HepG2 (cell line): ENCODE measurements at regions not wholly inside any gene's neighbourhood (a gene's known extent, or its start where the extent isn't known, plus 50 kb on each side); places are given as distances from the start of the nearest gene placed in this dataset.

Experiments used
- NR3C1 ChIP-seq: sonication (generic); formaldehyde crosslinking; IDR thresholded peaks from 2 replicates; pipeline ENCODE4 v1.4.0; 2020; ENCODE audit warnings: missing genetic modification reagents
- PHF8 ChIP-seq: sonication (generic); formaldehyde crosslinking; IDR thresholded peaks from 2 replicates; pipeline ENCODE4 v1.5.0; 2020; ENCODE audit warnings: missing genetic modification reagents
- RFX5 ChIP-seq: IDR thresholded peaks from 2 replicates; pipeline ENCODE4 v1.6.1; 2011; ENCODE audit warnings: low read depth, low read length, improper control_type of control experiment
- TP53 ChIP-seq: sonication (generic); formaldehyde crosslinking; conservative IDR thresholded peaks from 2 replicates; pipeline ENCODE4 v1.4.0; 2020; ENCODE audit warnings: missing genetic modification reagents
- ZFY ChIP-seq: sonication (generic); formaldehyde crosslinking; IDR thresholded peaks from 2 replicates; pipeline ENCODE4 v1.4.0; 2020; ENCODE audit warnings: missing genetic modification reagents
- ZNF17 ChIP-seq: sonication (generic); formaldehyde crosslinking; IDR thresholded peaks from 2 replicates; pipeline ENCODE4 v1.5.0; 2020; ENCODE audit warnings: mild to moderate bottlenecking, missing genetic modification reagents
- ZNF350 ChIP-seq: sonication (generic); formaldehyde crosslinking; IDR thresholded peaks from 2 replicates; pipeline ENCODE4 v1.4.0; 2020; ENCODE audit warnings: mild to moderate bottlenecking, low read depth, missing genetic modification reagents, borderline replicate concordance
- ZNF362 ChIP-seq: sonication (generic); formaldehyde crosslinking; IDR thresholded peaks from 2 replicates; pipeline ENCODE4 v1.4.0; 2020; ENCODE audit warnings: missing genetic modification reagents, mild to moderate bottlenecking, borderline replicate concordance
- TF ChIP-seq, protein P1 (sequence below): sonication (generic); formaldehyde crosslinking; IDR thresholded peaks from 2 replicates; pipeline ENCODE4 v1.5.0; 2020; ENCODE audit warnings: mild to moderate bottlenecking, missing genetic modification reagents, moderate library complexity
- TF ChIP-seq, protein P2 (sequence below): sonication (generic); formaldehyde crosslinking; IDR thresholded peaks from 2 replicates; pipeline ENCODE4 v1.4.0; 2020; ENCODE audit warnings: missing genetic modification reagents, borderline replicate concordance
- TF ChIP-seq, protein P3 (sequence below): sonication (generic); formaldehyde crosslinking; IDR thresholded peaks from 2 replicates; pipeline ENCODE4 v1.4.0; 2020; ENCODE audit warnings: low read depth, mild to moderate bottlenecking, missing genetic modification reagents

DNA sequence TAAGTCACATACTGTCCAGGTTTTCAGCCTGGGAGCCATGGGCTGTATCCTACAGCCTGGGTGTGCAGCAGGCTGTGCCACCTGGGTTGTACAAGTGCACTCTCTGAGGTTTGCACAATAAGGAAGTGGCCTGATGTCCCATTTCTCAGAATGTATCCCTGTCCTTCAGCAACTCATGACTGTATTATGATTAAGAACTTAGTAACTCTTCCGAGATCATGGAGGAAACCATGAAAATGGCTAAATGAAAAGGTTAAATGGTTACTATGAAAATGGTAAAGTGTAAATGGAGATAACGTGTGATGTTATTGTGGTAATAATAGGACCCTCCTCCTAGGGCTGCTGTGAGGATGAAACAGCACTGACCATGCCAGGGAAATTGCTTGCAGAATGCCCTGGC, 227.6 kb downstream of the ANKRD60 start:
- no peak for TF ChIP-seq ZFY (CRISPR knock-in tag)
- TF ChIP-seq, protein P1, sequence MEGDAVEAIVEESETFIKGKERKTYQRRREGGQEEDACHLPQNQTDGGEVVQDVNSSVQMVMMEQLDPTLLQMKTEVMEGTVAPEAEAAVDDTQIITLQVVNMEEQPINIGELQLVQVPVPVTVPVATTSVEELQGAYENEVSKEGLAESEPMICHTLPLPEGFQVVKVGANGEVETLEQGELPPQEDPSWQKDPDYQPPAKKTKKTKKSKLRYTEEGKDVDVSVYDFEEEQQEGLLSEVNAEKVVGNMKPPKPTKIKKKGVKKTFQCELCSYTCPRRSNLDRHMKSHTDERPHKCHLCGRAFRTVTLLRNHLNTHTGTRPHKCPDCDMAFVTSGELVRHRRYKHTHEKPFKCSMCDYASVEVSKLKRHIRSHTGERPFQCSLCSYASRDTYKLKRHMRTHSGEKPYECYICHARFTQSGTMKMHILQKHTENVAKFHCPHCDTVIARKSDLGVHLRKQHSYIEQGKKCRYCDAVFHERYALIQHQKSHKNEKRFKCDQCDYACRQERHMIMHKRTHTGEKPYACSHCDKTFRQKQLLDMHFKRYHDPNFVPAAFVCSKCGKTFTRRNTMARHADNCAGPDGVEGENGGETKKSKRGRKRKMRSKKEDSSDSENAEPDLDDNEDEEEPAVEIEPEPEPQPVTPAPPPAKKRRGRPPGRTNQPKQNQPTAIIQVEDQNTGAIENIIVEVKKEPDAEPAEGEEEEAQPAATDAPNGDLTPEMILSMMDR, result no peak
- no peak for TF ChIP-seq RFX5
- TF ChIP-seq ZNF17, result no peak
- TF ChIP-seq, protein P2, sequence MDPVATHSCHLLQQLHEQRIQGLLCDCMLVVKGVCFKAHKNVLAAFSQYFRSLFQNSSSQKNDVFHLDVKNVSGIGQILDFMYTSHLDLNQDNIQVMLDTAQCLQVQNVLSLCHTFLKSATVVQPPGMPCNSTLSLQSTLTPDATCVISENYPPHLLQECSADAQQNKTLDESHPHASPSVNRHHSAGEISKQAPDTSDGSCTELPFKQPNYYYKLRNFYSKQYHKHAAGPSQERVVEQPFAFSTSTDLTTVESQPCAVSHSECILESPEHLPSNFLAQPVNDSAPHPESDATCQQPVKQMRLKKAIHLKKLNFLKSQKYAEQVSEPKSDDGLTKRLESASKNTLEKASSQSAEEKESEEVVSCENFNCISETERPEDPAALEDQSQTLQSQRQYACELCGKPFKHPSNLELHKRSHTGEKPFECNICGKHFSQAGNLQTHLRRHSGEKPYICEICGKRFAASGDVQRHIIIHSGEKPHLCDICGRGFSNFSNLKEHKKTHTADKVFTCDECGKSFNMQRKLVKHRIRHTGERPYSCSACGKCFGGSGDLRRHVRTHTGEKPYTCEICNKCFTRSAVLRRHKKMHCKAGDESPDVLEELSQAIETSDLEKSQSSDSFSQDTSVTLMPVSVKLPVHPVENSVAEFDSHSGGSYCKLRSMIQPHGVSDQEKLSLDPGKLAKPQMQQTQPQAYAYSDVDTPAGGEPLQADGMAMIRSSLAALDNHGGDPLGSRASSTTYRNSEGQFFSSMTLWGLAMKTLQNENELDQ, result no peak
- no peak for TF ChIP-seq TP53 (CRISPR knock-in tag)
- TF ChIP-seq NR3C1 (CRISPR knock-in tag), result no peak
- no peak for TF ChIP-seq ZNF362 (CRISPR knock-in tag)
- TF ChIP-seq ZNF350 (CRISPR knock-in tag), result no peak
- TF ChIP-seq, protein P3, sequence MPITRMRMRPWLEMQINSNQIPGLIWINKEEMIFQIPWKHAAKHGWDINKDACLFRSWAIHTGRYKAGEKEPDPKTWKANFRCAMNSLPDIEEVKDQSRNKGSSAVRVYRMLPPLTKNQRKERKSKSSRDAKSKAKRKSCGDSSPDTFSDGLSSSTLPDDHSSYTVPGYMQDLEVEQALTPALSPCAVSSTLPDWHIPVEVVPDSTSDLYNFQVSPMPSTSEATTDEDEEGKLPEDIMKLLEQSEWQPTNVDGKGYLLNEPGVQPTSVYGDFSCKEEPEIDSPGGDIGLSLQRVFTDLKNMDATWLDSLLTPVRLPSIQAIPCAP (CRISPR knock-in tag), result no peak
- TF ChIP-seq PHF8 (CRISPR knock-in tag), result no peak
